GM18870 (cell line): ENCODE measurements at regions not wholly inside any gene's neighbourhood (a gene's known extent, or its start where the extent isn't known, plus 50 kb on each side); places are given as distances from the start of the nearest gene placed in this dataset.

Experiments
- ATAC-seq: cut with Tn5 transposase; IDR thresholded peaks from one replicate; pipeline ENCODE4 v1.9.1; 2021; ENCODE audit warnings: moderate library complexity; ENCODE audit not compliant: unreplicated experiment

- ATAC-seq: no peak
Observed at GRCh38 chr12:107318806-107319532, 225.6 kb upstream of the CRY1 start.

- no peak for ATAC-seq
Observed at GRCh38 chr12:107319533-107320032, 226.2 kb upstream of the CRY1 start.

- ATAC-seq: no peak
Observed at GRCh38 chr12:107320033-107320928, 226.9 kb upstream of the CRY1 start.

GRCh38 chr12:107320929-107321631 lies 227.7 kb upstream of the CRY1 start:
- no peak for ATAC-seq

GRCh38 chr12:107322063-107322462 lies 228.7 kb upstream of the CRY1 start:
- no peak for ATAC-seq

GRCh38 chr12:107325075-107325608 lies 231.8 kb upstream of the CRY1 start:
- ATAC-seq: no peak

GRCh38 chr12:107326237-107326636 lies 232.9 kb upstream of the CRY1 start:
- no peak for ATAC-seq

- ATAC-seq: no peak
Observed at GRCh38 chr12:107327651-107328182, 234.4 kb upstream of the CRY1 start.

- no peak for ATAC-seq
Observed at GRCh38 chr12:107328442-107329133, 235.2 kb upstream of the CRY1 start.

- no peak for ATAC-seq
Observed at GRCh38 chr12:107329569-107330324, 236.4 kb upstream of the CRY1 start.

GRCh38 chr12:107330831-107331431 lies 237.6 kb upstream of the CRY1 start:
- no peak for ATAC-seq

- no peak for ATAC-seq
Observed at GRCh38 chr12:107331471-107331870, 238.1 kb upstream of the CRY1 start.

GRCh38 chr12:107331912-107332311 lies 238.6 kb upstream of the CRY1 start:
- ATAC-seq: no peak

GRCh38 chr12:107332743-107333142 lies 239.4 kb upstream of the CRY1 start:
- no peak for ATAC-seq

GRCh38 chr12:107335802-107336570 lies 242.6 kb upstream of the CRY1 start:
- ATAC-seq: no peak

GRCh38 chr12:107336695-107337094 lies 243.3 kb upstream of the CRY1 start:
- ATAC-seq: no peak

- ATAC-seq: no peak
Observed at GRCh38 chr12:107337346-107338095, 244.2 kb upstream of the CRY1 start.

GRCh38 chr12:107339487-107339886 lies 246.1 kb upstream of the CRY1 start:
- ATAC-seq: no peak
